HG03432 (cell line): ENCODE measurements at regions not wholly inside any gene's neighbourhood (a gene's known extent, or its start where the extent isn't known, plus 50 kb on each side); places are given as distances from the start of the nearest gene placed in this dataset.

Experiments
- ATAC-seq: cut with Tn5 transposase; IDR thresholded peaks from one replicate; pipeline ENCODE4 v1.9.1; 2021; ENCODE audit warnings: mild to moderate bottlenecking, moderate library complexity; ENCODE audit not compliant: unreplicated experiment

DNA sequence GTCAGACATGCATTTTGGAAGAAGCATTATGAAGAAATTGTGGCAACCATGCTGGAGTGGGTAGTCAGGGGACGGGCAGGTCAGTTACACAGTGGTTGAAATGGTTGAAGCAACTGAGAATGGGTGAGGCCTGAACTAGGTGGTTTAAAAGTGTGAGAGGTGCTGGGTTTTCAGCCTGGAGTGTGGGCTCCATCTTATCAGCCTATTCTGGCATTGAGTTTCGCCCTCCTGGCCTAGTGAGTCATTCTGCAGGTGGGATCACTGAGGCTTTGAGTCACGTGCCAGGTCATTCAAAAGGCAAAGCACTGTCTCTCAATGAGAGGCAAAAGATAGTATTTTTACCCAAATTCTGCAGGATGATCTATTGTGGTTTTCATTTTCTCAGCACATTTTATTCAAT lies 181.9 kb upstream of the CHD6 start:
- ATAC-seq: no peak

DNA sequence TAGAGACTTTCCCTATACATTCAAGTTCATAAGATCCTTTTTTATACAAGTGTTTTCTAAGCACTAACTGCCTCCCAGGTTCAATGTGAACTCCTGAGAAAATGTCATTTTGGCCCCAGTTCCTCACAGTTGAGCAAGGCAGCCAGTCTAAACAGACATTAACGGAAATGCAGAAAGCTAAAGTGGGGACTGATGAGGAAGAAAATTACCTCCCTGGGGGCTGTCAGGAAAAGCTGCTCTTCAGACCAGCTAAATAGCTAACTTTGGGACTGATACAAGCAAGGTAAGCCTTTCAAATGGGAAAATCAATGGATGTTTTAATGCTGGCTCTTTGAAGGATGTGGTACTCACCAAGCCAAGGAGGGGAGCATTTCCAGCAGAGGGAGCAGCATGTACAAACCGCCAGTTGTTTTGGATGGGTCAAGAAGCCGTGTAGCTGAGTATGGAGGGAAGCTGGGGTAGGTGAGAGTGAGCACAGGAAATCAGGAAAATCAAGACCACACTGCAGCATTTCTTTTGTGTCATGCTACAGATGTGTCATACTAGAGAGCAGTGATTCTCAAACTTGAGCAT lies 180.8 kb upstream of the CHD6 start:
- no peak for ATAC-seq

DNA sequence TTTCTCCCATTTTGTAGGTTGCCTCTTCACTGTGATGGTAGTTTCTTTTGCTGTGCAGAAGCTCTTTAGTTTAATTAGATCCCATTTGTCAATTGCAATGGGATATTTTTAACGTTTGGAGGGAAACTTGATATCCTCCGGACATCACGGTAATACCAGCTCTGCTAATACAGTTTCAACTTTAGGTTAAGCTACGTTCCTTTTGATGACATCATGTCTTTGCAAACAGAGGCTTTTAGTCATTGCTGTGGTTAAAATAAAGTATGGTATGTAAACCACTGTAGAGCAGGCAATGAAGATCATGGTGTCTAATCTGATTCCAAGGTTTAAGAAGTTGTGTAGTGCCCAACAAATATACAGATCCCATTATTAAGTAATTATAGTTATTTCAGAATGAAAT lies 168.0 kb upstream of the CHD6 start:
- ATAC-seq: no peak

DNA sequence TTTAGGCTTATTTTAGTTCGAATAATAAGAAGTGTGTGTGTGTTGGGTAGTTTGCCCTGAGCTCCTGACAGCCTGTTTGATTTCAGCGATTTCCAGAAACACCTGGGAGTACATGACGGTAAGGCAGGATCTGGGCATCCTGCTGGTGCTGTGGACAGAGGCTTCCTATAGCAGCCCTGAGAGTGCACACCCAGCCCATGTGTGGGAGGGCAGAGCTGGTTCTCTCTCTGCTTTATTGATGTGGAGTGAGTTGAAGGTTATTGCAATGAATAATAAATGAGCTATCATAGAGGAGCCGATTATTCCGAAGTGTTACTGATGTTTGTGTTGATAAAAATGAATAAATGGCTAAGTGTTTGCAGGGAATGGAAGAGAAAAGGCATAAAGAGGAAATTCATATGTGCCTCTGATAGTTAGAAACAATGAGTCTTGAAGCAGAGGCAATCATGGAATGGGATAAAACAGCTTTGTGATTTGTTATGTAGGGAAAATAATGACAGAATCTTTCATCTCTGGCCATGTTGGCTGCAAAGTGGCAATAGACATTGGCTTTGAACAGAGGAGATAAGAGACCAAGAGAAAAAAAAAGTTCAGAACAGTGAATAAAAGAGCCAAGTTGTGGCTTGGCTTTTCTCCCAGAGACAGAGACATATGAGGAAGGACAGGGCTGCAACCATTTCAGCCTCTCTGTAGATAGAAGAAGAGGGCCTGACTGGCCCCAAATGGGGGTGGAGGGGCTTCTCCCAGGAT lies 166.2 kb upstream of the CHD6 start:
- no peak for ATAC-seq

DNA sequence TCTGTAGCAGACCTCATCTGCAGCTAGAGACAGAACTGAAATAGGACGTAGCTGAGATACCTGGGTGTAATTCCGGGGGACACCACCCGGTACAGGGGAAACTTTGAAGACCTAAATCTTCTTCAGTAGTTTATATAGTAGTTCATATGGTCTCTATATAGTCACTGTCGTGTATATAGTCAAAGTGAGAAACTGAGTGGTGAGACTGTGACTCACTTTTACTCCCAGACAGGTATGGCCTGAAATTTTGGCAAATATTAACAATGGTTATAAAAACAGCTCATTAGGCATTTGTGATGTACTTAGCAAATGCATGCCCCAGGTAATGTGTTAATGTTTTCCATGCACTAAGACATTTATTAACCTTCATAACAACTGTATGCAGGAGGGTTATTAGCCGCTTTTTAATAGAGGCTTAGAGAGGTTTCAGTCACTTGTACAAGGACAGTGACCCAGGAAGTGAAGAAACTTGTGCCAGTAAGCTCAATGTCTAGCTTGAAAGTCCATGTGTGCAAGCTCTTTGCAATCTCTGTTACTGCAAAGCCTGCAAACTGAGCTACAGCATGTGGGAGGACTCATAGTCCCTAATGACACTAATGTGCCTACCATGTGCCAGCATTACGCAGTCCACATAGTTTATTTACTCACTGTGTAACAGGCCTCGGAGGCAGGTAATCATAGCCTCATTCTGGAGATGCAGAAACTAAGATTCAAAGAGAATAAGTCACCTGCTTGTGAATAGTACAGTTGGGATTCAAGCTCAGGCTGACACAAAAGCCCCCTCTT lies 165.4 kb upstream of the CHD6 start:
- peak; percentile 69 for ATAC-seq

DNA sequence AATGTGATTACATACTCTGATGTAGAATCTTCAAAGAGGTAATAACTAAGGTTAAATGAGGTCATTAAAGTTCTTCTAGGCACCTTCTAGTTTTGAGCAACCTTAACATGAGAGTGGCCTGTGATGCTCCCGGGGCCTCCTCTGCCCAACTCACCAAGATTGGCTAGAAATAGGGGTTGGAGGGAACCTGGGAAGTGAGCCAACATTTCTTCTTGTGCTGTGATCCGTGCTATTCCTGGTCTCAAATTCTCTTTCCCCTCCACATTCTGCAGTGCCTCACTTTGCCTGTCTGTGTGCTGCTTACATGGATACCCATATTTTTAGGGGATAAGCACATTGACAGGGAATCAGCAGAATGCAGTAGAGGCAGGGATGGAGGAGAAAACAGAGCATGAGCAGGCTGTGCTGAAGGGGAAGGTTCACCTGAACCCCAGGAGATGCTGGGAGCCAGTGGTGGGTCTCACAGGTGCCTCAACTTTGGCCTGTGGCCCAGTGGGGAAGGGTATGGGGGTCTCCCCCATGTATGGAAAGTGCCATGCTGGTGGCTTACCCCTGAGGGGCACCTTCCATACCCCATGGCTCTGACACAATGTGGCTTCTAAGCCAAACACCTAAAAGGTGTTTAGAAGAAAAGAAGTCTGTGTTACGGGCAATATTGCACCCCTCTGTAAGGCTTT lies 164.7 kb upstream of the CHD6 start:
- ATAC-seq: no peak

DNA sequence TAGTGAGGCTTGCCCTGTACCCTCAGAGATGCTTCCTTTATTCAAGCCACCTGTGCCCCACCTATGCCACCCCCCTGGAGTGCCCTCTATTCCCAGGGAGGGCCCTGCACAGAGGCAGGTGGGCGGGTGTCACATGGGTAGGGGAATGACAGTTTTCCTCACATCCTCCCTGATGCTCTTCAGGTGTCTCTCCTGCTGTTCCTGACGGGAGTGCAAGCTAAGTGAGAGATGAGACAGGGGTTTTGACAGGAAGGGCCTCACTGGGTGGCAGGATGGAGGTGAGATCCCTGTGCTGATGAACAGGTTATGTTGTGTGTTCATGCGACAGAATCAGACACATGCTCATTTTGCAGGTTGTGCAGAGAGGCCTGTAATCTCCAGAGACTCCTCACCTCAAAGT lies 164.1 kb upstream of the CHD6 start:
- ATAC-seq: no peak

DNA sequence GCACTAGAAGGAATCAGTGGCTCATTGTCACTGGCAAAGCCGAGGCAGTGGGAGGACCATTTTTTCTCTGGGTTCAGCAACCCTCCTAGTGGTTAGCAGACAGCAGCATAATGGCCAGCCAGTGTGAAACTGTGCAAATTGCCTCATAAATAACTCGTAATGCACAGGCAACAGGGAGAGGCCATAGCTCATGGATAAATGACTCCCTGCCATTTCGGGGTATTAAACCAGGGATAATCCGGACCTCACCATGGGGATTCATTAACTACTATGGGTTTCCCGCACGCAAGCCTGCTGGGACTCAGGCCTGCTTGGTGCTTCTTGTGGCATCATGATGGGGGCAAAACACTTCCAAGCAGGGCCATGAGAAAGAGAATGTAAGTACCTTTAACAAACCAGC lies 158.2 kb upstream of the CHD6 start:
- no peak for ATAC-seq

DNA sequence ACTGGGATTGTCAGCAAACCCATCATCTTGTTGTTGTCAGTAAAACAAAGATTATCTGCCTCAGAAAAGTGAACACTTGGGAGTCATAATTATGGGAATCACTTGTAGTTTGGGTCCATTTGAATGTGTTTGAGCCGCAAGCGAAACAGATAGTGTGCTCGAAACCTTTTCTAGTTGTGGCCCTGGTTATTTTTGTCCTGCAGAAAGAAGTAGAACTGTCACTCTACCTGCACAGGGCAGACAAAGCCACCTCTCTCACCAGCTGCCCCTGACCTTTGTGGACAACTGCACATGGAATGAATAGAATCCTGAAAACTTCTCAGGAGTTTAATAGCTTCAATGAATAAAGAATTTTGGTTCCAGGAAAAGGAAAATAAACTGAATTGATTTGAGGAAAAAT lies 156.1 kb upstream of the CHD6 start:
- no peak for ATAC-seq

DNA sequence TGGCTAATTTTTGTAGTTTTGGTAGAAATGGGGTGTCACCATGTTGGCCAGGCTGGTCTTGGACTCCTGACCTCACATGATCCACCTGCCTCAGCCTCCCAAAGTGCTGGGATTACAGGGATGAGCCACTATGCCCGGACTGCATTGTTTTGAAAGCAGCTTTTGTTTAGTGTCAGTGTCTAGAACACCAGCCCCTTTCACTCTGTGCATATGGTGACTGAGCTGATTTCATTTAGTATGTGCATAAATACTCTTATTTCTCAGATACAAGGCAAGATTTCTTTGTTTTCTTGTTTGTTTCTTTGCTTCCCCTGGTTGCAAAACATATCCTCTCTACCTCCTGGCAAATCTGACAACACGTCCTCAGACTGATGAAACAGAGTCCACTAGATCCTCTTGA lies 152.8 kb upstream of the CHD6 start:
- ATAC-seq: no peak

DNA sequence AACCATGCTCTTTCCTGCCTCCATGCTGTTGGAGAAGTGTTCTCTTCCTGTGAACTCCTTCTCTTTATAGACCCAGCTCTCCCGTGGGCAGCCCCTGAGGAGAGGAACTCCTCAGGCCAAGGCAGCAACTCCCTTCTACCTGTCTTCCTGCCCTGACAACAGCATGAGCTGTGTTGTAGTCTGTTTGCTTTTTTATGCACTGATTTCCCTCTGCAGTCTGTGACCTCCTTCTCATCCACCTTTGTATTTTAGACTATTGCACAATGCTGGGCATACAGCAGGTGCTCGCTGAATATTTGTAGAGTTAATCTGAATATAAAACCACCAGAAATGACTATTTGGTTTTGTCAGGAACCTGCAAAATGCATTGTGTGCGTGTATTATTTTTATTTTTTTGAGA lies 152.2 kb upstream of the CHD6 start:
- ATAC-seq: no peak

DNA sequence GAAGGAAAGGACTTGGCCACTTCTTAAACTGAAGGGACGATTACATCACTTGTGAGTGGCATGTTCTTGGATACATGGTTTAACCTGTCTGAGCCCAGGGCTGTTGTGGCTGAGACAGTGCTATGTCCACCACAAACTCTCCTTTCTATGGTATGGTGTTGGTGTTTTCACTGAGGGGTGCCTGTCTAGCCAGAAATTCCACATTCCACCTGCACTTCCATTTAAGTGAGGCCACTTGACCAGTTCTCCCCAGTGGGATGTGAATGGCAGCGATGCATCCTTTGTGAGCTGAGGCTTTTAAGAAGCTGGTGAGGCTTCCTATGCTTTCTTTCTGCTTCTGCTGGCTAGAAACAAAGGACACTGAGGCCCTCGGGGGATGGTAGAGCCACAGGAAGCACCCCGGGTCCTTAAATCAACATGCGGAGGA lies 151.4 kb upstream of the CHD6 start:
- ATAC-seq: no peak

DNA sequence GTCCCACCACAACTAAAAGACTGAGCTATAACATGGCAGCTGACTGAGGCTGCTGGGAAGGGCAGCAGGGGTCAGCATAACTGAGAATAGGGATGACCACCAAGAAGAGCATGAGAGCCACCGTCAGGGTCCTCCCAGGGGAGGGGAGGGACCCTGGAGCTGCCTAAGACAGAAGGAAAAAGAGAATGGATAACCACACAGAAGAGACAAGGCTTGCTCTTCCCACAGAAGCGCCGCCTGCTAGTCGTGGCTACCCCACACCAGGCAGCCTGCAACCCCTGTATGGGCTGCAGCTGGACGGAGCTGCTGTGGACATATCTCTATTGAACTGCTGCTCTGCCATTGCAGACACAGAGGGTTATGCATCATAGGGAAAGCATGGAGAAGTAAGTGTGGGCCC lies 132.0 kb upstream of the CHD6 start:
- ATAC-seq: no peak

DNA sequence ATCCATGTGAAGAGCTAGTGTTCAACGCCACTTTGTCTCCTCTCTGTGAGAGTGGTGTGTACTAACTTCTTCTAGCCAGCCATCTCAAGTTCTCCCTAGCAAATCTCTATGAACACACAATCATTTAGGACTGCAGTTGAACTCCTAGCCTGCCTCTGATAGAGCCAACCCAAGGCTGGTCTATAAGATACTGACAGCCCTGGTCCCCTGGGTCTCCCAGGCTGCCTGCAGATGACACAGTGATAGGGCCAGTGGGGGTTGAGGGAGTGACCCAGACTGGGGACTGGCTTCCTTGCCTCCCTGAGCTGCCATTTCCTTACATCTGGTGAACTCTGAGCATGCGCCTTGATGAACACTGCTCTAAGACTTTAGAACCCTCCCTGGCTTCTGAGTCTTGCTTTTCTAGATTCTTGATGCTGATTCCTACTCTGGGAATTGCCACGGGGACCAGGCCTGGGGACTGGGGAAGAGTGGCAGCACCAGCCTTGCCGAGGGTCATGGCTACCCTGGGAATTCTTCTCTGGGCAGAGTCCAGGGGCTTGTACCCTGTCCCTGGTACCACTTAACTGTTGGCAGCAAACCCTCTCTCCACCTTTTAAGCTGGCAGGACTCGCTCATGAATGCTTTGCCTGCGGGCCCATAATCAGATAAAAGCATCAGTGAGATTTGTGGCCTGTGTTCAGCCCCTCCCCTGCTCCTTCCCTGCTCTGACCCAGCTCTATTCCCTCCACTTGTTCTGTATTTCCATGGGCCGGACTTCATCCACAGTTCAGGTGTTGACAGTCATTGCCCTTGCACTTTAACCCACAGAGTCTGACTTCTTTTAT lies 130.8 kb upstream of the CHD6 start:
- ATAC-seq: no peak

DNA sequence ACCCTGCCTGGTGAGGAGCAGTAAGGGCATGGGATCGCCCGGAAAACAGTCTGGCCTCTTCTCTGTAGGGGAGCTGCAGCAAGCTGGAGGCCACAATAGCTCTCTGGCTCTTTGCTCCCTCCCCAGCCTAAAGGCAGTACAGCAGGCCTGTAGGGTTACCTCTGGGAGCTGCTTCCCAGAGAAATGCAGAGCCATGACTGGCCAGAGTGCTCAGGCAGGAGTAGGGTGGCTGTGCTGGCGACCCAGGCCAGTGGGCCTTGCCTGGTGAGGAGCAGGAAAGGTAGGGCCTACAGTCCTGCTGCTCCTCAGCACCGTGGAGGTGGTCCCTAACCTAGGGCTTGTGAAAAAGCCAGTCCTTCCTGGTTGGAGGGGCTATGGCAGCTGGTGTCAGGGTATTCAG lies 129.9 kb upstream of the CHD6 start:
- ATAC-seq: no peak

DNA sequence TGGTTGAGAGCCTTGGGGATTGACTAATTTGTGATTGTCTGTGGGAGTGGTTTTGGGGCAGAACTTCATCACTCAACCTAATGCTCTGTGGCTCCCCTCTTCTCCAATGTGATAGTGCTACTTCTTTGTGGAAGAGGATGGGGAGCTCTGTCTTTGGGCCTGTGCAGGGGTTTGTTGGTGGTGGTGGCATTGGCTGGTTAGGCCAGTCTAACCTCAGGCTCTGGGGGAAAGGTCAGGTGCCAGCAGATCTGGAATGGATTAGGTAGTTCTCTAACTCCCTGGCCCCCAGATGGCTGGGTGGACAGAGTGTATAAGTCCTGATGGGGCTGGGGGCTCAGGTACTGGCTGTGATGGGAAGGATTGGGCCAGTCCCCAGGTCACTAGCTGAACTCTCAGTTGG lies 129.0 kb upstream of the CHD6 start:
- ATAC-seq: no peak

DNA sequence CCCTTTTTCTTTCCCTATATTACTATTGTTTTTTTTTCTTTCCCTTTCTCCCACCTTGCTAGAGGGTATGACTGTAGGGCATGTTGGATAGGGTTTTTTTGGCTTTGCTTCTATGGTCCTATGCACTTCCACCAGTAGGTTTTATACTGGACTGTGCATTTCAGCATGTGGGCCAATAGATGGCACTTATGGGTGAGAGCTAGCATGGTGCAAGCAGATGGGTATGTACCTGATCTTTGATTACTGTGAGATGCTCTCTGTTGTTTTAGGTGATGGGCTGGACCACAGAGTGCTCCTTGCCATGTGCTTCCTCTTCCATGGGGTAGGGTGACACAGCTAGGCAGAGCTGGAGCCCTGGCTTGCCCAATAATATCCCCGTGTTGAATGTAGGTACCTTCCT lies 128.5 kb upstream of the CHD6 start:
- no peak for ATAC-seq

DNA sequence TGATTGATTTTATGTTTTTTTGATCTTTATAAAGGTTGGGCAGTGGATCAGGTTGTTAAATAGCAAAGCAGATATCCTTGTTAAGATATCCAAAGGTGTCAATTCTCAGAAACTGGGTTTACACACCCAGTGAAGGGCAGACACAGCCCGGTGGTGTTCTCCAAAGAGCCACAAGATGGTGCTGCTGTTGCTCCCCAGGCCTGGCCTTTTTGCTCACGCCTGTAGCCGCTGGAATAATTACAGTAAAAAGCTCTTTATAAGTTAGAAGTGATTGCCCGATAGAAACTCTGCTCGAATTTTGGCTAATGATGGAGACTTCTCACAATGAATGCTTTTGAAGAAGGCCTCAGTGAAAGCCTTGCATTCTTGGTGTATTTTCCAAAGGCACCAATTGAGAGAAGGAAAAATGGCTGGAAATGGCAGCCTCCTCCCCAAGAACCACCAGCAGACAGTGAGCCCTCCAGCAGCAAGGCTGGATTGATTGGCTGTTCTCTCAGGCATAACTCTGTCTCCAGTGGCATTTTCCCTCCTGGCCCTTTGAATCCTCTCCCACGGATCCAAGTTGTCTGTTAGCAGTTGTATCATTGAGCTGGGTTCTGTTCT lies 120.5 kb upstream of the CHD6 start:
- no peak for ATAC-seq

DNA sequence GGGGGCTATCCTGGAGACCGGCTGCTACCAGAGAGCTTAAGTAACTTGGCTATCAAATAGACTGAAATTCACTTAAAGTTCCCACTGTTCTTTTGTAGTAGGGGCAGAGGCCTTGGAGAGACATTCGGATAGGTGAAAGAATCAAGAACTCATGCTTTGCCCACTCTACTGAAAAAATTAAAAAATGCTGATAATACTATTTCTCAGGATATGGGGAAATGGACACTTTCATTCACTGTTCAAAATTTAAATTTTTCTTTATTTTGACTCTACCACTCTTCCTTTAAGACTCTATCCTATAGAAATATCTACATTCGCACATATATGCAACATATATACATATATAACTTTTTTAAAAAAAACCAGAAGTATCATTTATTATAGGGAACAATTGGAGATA lies 117.8 kb upstream of the CHD6 start:
- ATAC-seq: no peak

DNA sequence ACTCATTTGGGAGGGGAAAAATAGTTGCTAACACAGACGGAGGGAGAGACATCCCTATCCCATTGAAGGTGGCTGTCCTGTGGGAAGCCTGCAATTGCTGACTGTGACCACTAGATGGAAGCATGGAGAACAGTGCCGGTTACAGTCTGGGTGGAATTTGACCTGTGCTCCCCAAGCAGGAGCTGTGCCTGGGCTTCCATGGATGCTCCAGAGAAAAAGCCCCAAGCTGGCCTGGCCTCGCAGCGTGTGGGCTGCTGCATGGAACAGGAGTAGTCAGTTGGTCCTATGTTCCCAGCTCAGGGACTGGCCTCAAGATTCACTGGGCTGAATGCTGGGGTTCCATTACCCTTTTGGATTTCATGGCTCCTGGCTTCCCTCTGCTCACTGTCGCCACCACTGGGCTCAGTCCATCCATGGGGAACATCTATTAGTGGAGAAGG lies 116.3 kb upstream of the CHD6 start:
- ATAC-seq: no peak
